COR-L47 (cell line): ENCODE measurements at regions not wholly inside any gene's neighbourhood (a gene's known extent, or its start where the extent isn't known, plus 50 kb on each side); places are given as distances from the start of the nearest gene placed in this dataset.

Experiments
- DNase-seq: peaks from one replicate; lab custom pipeline; 2025; lab: John Stamatoyannopoulos, UW

DNA sequence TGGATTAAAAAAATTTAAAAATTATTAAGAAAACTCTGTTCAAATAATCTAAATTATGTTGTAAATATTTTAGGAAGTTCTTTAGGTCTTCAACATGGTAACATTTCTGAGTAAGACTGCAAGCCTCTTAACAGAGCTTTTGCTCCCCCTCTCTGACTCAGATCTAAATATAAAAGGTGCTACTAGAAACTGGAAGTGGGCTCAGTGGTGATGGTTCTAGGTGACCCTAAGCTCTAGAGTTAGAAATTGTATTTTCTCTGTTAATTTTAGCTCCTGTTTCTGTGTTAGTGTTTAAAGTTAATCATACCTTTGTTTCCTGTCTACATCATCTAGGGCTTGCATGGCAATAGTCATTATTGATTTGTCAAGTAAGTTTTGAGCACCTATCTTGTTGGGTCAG lies 159.9 kb upstream of the MEIS2 start:
- no peak for DNase-seq

DNA sequence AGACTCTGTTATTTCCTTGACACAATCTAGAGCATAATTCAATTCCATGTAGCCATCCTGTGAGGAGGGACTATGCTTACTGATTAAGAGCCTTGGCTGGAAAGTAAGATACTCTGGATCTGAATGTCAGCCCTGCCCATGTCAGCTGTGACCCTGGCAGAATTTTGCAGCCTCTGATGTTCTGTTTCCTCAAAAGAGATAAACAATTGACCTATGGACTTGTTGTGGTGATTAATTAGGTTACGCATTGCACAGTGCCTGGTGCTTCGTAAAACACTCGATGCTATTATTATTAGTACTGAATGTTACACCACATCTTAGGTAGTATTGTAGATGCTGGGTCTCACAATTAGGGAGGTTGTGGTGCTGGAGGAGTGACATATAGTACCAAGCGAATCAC lies 161.3 kb upstream of the MEIS2 start:
- DNase-seq = no peak

DNA sequence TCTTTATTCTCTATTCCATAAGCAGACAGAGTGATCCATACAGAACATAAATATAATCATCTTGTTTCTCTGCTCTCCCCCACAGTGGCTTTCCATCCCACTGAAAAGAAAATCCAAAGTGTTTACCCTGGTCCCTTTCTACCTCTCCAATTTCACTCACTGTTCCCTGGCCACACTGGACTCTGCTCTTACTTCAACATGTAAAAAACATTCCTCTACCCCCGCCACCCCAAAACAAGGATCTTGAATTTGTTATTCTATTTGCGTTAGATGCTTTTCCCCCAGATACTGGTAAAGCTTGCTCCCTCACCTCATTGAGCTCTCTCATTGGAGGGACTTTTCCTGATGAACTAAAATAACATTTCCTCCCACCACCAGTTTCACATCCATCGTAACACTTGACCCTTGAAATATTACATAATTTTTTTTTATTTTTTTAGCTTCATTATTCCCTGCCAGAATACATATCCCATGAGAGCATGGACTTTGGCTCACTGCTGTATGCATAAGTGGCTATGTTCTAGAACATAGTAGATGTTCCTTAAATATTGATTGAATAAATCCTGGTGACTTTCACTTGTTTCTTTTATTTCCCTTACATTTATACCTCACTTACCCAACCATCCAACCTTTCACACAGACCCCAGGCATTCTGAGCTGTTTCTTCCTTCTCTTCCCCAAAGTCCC lies 162.7 kb upstream of the MEIS2 start:
- DNase-seq = no peak

DNA sequence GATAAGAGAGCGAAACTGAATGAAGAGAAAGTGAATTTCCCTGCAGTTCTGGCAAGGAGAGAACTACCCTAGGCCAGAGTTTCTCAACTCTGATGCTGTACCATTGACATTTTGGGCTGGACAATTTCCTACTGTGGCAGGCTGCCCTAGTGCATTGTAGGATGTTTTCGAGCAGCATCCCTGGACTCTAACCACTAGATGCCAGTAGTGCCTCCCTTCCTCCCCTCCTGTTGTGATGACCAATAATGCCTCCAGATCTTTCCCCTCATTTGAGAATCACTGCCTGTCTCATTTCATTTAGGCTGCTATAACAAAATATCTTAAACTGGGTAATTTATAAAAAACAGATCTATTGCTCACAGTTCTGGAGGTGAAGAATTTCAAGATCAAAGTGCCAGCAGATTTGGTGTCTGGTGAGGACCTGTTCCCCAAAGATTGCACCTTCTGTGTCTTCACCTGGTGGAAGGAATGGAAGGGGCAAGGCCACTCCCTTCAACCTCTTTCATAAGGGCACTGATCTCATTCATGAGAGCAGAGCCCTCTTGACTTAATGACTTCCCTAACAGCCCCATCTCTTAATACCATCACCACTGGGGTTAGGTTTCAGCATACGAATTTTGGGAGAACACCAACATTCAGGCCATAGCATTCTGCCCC lies 188.9 kb upstream of the MEIS2 start:
- DNase-seq = no peak

DNA sequence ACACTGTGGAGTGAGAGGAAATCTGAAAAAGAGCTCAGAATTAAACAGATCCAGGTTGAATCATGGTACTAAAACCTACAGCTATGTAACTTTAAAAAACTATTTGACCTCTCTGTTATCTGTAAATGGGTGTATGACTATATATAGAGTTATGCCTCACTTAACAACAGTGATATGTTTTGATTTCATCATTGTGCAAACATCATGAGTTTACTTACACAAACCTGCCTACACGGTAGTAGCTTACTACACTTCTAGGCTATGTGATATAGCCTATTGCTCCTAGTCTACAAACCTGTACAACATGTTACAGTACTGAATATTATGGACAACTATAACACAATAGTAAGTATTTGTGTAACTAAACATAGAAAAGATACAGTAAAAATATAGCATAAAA lies 191.6 kb upstream of the MEIS2 start:
- no peak for DNase-seq

DNA sequence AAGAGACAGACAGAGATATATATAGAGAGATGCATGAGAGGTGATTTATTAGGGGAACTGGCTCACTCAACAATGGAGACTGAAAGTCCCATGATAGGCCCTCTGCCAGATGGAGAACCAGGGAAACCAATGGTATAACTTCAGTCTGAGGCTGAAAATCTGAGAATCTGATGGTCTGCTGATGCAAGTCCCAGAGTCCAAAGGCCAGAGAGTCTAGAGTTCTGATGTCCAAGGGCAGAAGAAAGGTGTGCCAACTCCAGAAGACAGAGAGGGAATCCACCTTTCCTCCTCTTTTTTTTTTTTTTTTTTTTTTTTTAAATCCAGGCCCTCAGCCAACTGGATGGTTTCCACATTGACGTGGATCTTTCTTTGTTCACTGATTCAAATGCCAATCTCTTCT lies 197.9 kb upstream of the MEIS2 start:
- no peak for DNase-seq

DNA sequence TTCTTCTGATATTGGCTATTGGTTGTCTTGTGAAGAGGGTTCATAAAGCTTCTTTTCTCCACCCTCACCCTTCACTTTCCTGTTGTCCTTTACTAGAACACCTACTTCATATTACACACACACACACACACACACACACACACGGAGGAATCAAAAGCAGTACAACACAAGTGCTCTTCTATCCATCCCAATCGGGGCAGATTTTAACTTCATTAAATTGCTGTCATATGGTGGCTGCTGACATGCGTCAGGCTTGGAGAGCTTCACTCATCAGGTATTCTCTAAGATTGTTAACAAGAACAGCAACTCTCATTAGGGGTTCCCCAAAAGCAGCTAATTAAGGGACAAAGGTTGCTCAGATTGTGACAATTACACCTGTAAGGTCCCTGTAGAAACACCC lies 239.1 kb upstream of the MEIS2 start:
- DNase-seq = no peak

DNA sequence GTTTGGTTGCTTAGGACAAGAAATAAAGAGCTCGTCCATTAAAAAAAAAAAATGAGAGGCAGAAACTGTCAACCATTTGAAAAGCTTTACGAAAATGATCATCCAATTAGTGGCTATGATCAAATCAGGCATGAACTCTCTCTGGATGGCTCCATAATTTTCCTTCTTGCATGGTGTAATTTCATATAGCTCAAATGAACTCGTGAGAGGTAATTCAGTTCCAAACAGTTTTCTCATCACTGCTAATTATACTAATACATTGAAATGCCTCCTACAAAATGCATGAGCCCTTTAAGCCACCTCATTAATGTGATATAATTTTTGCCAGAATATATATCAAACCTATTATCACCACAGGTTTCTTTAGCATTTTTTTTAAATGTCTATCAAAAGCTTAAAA lies 239.5 kb upstream of the MEIS2 start:
- no peak for DNase-seq

DNA sequence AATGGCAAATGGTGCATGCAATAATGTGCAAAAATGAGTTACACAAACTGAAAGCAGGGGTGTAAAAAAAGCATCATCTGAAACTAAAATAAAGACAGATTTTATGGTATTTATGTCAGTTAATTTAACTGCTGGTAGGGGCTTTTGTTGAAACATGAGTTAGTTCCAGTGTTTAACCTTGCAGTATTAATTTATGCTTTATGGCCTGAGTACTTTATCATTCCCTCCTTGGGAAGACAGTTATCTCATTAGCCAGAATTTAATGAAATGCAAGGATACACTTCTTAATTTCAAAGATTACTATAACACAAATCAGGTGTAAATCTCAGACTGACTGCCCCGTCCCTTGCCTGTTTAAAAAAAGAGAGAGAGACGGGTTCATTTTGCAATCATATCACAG lies 240.1 kb upstream of the MEIS2 start:
- DNase-seq = no peak

DNA sequence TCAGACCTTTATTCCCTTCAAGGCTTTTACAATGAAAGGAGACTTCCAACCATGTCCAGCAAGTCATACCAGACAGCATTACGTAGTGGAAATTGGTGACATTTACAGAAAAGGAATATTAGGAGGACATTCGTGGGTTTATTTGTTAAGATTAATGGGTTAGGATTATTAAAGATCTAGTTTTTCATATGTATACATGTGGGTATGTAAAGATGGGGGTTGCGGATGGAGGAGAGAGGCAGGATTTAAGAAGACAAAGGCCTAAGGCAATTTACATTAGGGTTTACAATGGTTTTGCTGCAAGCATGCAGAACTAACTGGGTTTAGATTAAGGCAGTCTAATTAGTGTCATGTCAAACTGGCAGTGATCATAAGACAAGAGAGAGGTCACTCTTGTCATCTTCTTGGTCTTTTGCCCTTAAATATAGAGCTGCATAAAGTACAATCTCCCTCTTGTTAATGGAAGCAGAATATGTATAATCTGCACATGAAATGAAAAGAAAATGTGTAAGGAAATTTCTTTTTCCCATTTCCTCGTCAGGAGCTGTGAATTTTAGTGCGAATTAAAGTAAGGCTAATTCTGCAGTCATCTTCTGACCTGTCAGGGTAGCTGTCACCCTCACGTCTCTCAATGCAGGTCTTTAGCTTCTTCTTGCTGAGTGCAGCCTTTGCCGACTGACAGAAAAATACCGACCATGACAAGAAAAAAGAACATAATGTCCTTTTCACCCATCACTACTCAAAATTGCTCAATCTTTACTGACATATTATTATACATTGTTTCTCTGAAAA lies 258.9 kb upstream of the MEIS2 start:
- no peak for DNase-seq

DNA sequence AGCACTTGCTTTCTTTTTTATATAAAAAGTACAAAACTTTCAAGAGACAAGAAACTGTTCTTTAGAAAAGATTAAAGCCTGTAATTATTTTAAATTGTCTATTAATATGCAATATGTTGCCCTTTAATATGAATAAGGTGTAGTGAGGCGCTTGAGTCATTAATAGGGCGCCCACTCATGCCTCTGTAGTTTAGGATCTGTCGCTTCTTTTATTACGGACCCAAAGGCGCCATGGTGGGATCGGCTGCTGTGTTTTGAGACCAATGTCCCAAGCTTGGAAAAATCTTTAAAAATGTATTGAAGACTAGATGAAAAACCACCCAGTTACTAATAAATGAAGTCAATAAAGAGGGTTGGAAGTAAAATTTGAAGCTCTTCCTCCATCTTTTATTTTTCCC lies 259.5 kb upstream of the MEIS2 start:
- no peak for DNase-seq

DNA sequence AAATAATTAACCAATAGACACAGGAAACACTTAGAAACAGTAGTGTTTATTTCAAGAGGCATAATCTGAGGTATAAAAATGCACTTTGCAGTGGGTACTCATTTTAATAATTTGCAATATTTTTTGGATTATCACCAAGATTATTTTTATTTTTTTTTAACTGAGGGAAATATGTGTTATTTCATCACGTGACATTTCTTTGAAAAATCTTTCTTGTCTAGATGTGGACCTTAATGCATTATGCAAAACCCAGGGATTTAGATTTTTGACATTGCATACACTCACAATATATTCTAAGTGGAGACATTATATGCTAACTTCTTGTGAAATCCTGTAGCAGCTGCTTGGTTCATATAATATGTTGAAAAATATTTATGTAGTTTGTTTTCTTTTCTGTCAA lies 260.4 kb upstream of the MEIS2 start:
- no peak for DNase-seq

DNA sequence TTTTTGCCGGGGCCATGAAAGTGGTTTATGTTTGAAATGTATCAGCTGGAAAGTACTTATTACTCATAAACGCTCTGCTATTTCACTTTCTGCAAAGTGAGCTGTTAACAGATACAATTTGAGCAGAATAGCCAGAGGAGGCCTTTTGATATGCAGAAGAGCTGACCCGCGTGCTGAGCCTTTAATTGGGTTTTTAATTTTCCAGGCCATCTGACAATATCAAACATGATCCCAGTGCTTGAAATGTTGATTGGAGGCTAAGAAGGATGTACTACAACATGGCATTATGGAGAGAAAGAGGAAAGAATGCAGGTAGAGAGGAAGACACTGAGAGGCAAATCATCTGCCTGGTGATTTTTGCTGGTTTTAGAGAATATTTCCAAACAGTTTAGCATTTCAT lies 261.3 kb upstream of the MEIS2 start:
- DNase-seq = no peak

DNA sequence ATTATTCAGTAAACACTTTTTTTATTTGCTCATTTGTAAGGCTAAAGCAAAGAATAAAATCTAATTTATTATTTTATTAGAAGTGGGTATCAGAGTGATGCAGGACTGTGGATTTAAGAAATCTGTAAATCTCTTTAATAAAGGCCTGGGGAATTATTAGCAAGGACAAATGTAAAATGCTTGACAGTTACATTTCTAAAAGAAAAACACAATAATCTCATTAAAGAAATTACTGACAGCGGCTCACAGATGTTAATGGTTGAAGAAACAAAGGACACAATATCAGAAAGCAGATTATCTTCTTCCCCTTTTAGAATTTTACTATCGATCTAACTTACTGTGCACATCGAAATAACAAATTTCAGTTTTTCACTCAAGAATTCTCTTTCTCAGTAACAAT lies 262.1 kb upstream of the MEIS2 start:
- DNase-seq = no peak

DNA sequence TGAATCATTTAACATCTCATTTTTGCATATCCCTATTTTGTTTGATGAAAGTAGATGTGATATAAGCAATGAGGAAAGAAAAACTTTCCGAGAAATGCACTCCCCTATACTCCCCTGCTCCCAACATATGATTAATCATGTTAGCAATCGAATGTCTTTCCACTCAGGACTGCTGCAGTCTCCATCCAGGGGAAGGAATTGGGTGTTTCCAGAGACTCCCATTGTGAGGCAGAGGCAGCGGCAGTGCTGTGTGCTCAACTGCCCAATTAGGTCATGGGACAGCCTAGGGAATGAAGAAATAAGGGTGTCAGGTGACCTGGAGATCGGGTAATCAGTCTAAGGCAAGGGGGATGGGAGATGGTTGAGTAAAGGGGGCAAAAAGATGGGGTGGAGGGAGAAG lies 268.6 kb upstream of the MEIS2 start:
- DNase-seq = no peak

DNA sequence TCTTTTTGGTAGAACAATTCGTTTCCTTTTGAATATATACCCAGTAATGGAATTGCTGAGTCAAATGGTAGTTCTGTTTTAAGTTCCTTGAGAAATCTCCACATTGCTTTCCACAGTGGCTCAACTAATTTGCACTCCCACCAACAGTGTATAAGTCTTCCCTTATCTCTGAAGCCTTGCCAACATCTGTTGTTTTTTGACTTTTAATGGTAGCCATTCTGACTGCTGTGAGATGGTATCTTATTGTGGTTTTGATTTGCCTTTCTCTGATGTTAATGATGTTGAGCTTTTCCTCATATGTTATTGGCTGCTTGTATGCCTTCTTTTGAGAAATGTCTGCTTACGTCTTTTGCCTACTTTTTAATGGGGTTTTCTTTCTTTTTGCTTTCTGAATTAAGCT lies 270.6 kb upstream of the MEIS2 start:
- no peak for DNase-seq

DNA sequence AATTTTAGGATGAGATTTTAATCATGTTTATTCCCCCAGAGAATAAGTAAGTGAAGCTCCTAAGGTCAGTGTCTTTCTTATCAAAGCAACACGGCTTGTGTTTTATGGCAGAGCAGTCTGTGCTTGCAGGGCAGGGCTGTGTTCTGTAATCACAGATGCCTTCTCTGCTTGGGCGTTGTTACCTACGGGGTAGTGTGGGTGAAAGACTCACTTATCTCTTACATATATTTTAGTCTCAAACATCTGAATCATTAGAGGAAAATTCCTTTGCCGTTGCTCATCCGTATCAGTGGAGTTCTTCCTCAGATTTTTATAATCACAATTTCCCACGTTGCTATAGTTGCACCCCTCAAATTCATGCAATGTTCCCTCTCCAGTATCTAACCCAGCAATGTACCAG lies 271.7 kb upstream of the MEIS2 start:
- no peak for DNase-seq

DNA sequence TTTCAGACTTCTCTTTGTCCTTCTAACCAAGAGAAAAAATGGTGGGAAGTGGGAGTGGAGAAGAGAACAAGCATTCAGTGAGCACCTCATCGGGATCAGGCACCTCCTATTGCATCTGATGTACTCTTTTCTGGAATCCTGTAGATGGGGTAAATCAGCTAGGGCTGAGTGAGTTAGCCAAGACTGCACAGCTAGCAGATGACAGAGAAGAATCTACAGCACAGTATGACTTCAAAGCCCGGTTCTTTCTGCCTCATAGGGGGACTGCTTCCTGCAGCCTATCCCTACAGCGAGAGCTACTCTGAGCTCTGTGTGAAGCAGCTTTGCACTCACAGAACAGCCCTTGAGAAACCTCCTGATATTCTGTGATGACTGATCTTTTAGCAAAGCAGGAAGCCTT lies 275.2 kb upstream of the MEIS2 start:
- DNase-seq = no peak

DNA sequence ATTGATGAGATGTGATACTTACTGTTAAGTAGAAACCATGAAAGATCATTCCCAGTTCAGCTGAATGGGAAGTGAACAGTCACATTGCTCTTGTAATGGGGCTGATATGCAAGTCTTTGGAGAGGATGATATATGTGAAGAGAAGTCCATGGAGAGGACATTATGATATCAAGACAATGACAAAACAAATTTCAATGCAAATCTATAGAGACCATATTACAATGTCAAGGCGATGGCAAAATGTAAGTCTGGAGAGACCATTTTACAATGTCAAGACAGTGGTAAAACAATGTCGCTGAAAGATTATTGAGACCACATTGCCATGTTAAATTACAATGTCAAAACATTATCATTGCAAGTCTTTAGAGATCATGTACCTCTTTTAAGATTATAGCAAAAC lies 277.1 kb upstream of the MEIS2 start:
- DNase-seq = no peak

DNA sequence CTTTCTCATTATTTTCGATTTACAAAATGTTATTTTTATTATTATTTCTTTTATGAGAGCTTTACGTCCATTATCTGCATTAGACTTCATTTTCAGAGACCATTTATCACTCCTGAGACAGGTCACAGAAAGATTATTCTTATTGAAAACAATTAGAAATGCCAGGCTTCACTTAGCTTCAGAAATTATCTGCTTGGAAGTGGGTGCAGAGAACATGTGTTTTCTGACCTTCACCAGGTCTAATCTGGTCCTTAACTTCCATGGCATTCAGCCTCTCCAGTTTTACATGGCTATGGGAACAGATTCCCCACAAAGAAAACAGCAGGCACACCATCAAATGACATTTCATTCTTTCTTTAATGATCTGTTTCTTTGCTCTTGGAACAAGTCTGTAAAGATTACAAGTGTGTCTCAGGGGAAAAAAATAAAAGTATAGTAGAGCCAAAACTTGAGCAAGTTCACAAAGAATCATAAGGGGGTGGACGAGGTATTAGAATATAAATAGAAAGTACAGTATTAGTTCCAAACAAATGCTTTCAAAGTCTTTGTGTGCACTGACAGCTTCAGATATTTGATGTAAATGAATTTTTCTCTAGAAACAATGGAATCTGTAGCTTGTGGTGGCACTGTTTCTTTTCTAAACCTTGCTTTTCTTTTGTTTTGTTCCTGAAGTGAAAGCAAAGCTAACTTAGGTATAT lies 294.2 kb upstream of the MEIS2 start:
- no peak for DNase-seq

DNA sequence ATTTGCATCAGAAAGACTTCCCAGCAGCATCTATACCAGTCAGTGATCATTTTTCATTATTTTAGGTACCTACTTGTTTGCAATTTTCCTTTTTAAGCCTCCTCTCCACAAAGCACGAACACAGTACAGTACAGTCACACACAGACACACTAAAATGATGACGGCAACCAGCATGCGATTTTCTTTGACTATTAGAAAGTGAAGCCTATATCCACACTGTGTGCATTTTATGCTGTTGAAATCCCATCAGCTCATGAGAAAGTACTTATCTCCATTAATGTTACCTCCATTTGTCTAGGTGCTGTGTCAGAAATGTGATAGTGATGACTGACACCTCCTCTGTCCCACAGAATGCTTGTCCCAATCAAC lies 294.7 kb upstream of the MEIS2 start:
- DNase-seq = no peak

DNA sequence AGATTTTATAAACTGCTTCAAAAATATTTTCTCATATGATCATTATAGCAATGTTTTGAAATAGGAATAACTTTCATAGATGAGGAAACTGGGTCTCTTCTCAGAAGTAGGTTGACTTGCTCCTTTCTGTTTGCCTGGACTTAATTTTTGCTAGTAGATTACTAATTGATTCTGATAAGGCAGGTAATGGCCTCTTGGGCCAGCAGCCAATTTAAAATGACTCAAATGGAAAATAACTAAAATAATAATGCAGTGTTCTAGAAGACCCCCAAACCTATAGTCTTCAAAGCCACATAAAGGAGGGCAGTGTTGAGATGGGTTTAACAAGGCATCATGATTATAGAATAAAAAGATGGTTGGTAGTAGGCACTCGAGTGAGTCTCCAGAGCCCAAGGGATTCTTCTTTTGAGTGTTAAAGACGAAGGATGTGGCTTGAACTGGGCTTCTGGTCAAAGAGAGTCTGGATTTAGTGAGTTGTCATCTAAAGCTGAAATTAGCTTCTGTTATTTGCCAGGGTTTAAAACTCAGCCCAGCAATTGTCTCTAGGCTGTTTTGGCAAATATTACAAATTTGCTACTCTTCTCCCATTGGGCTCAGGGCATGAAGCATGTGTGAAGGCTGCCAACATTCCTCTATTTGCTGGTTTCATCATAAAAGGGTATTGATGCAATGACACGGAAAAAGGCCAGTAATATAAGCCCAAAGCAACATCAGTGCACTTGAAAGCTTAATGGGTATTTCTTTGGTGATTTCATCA lies 297.1 kb upstream of the MEIS2 start:
- no peak for DNase-seq
